Stimulated activated memory B cell treated with anti-CD40 and anti-IgM and Interleukin-4, amounts not matched to agents 10 μg/mL and 1 μg/mL and 100 μg/mL, for 72 hours (primary cell): ENCODE measurements at regions not wholly inside any gene's neighbourhood (a gene's known extent, or its start where the extent isn't known, plus 50 kb on each side); places are given as distances from the start of the nearest gene placed in this dataset.
"Not testable (repeated sequence)": the region's sequence is repeated elsewhere in the genome, so short reads cannot be mapped to it uniquely, and the experiment has no call there.

Source experiments
- ATAC-seq: fragments of 150-1000 bp; cut with Tn5 transposase; 2 replicates; pipeline ENCODE4 v1.10.0; 2021
- H3K27ac Mint-ChIP-seq: one replicate; pipeline ENCODE4 v1.8.0; 2022; ENCODE audit warnings: mild to moderate bottlenecking, mixed read lengths
- H3K27me3 Mint-ChIP-seq: one replicate; pipeline ENCODE4 v1.8.0; 2022; ENCODE audit warnings: mixed read lengths
- H3K36me3 Mint-ChIP-seq: one replicate; pipeline ENCODE4 v1.8.0; 2022; ENCODE audit warnings: mixed read lengths
- H3K4me1 Mint-ChIP-seq: one replicate; pipeline ENCODE4 v1.8.0; 2022; ENCODE audit warnings: mixed read lengths
- H3K4me3 Mint-ChIP-seq: one replicate; pipeline ENCODE4 v1.8.0; 2022; ENCODE audit warnings: mild to moderate bottlenecking, moderate library complexity, mixed read lengths
- H3K9me3 Mint-ChIP-seq: one replicate; pipeline ENCODE4 v1.8.0; 2022; ENCODE audit warnings: mixed read lengths

DNA sequence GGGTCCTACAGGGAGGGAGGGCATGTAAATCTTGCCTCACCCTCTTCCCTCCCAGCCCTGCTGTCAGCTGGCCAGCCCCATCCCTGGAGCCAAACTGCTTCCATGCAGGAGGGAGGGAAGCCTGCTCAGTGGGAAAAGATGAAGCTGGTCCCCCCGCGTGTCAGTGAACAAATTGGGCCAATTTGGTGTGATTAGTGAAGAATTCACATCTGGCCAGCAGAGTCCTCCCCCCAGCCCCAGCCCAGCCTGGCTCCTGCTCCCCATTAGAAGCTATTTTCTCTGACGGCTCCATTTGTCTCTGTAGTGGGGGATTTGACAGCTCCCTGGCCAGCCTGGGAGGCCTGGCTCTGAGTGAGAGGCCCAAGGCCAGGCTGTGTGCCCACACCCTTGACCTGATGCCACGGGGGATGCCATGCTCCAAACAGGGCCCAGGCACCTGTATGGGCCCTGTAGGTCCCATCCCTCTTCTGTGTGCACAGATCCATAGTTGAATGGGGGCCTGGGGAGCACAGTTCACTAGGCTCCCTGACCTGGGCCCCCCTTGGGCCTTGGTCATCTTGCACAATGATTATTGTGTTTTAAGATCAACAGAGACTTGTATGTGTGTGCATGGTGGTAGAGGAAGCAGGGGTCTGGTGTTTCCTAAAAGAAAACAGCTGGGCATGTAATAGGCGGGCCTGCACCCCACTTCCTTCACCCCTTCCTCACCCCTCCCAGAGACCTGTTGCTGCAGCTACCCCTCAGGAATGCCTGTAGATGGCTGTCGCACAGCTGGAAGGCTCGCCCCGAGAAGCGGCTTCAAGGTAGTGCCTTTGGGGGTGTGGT, 50.7 kb upstream of the TAC4 start:
- H3K4me1 Mint-ChIP-seq, result peaks cover 6% of the 10 kb centered on the region
- no peak overlapping the region for H3K4me3 Mint-ChIP-seq
- no peak overlapping the region for H3K27ac Mint-ChIP-seq
- peaks cover 91% of the 10 kb centered on the region for H3K27me3 Mint-ChIP-seq
- no peaks in the 10 kb centered on the region for H3K36me3 Mint-ChIP-seq
- no peaks in the 10 kb centered on the region for H3K9me3 Mint-ChIP-seq
- no peak for ATAC-seq

DNA sequence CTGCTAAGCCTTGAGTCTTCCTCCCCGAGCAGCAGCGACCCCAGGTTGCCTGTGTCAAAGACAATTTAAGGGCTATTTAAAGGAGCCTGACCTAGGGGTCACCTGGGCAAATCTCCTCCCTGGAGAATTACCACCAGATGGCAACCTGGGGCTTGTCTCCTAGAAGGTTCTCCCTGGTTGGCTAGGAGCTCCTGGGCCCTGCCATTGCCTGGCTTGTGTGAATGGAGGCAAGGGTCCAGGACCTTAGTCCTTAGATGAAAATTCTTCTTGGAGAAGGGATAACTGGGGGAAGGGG, 51.3 kb upstream of the TAC4 start:
- Mint-ChIP-seq H3K4me3 (no peak overlapping the region), H3K9me3 (no peaks in the 10 kb centered on the region), H3K27me3 (peaks cover 94% of the 10 kb centered on the region), H3K27ac (no peak overlapping the region), H3K36me3 (no peaks in the 10 kb centered on the region), H3K4me1 (peaks cover 6% of the 10 kb centered on the region)
- no peak for ATAC-seq

DNA sequence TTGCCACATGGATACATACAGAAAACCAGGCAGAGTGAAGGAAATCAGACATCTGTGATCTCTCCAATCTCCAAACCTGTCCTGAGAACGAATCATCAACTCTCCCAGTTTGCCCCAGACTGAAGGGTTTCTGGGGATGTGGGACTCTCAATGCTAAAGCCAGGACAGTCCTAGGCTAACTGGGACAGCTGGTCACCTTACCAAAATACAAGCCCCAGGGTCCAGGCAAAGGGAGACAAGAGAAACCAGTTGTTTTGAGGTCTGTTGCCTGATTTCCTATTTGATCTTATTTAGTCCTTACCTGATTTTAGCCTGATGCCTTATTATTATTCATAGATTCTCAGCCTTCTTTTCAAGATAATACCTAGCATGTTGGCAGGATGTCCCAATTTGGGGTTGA, 51.7 kb upstream of the TAC4 start:
- Mint-ChIP-seq H3K27ac (no peak overlapping the region), H3K27me3 (peaks cover 94% of the 10 kb centered on the region), H3K36me3 (no peaks in the 10 kb centered on the region), H3K4me3 (no peak overlapping the region), H3K4me1 (peaks cover 6% of the 10 kb centered on the region), H3K9me3 (no peaks in the 10 kb centered on the region)
- ATAC-seq, result no peak

DNA sequence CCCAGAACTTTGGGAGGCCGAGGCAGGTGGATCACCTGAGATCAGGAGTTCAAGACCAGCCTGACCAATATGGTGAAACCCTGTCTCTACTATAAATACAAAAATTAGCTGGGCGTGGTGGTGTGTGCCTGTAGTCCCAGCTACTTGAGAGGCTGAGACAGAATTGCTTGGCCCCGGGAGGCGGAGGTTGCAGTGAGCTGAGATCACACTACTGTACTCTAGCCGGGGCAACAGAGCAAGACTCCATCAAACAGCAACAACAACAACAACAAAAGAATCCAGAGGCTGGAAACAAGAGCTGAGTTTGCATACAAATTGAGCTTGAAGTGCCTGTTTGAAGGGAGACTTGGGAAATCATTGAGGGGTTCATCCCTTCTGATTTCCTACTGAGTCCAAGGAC, 52.9 kb upstream of the TAC4 start:
- H3K4me1 Mint-ChIP-seq, ATAC-seq, H3K4me3 Mint-ChIP-seq, H3K27ac Mint-ChIP-seq, H3K9me3 Mint-ChIP-seq, H3K36me3 Mint-ChIP-seq: not testable (repeated sequence)
- peaks cover 99% of the 10 kb centered on the region for H3K27me3 Mint-ChIP-seq

DNA sequence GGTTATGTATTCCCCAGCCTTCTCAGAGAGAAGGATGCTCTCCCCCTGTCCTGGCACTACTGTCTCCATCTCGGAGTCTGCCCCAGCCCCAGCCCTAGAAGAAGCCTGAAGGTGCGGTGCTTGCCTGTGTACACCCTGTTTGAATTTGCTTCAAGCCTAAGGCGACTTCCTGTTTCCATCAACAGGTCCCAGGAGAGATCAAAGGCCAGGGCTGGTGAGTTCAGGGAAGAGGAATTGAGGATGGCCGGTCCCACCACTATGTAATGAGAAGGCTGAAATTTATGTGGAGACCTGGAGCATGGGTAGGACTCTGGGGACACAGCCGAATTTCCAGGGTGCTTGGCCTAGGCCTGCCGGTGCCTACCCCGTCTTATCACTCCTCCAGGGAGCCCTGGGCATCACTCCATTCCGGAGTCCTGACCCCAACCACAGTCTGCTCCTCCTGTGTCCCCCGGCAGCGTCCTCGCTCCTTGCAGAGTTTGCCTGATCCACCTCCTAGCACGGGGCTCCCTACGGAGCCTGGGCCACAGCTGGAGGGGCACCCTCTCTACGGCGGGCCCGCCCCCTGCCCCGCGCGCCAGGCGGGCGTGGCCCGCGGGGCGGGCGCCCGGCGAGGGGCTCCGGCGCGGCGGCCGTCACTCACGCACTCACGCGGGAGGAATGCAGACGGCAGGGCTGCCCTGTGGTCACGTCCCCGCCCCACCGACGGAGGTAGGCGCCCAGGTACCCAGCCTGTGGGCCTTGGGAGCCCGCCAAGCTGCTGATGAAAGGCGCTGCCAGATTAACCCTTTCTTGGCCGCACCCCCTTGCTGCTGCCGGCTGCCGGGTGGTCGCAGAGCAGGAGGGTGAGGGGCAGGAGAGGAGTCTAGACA, 53.8 kb upstream of the TAC4 start:
- no peak overlapping the region for H3K27ac Mint-ChIP-seq
- H3K27me3 Mint-ChIP-seq, result peaks cover 99% of the 10 kb centered on the region
- peaks cover 6% of the 10 kb centered on the region for H3K4me1 Mint-ChIP-seq
- H3K36me3 Mint-ChIP-seq, result no peaks in the 10 kb centered on the region
- ATAC-seq, result peak; percentile 27
- H3K9me3 Mint-ChIP-seq, result no peaks in the 10 kb centered on the region
- H3K4me3 Mint-ChIP-seq, result no peak overlapping the region

DNA sequence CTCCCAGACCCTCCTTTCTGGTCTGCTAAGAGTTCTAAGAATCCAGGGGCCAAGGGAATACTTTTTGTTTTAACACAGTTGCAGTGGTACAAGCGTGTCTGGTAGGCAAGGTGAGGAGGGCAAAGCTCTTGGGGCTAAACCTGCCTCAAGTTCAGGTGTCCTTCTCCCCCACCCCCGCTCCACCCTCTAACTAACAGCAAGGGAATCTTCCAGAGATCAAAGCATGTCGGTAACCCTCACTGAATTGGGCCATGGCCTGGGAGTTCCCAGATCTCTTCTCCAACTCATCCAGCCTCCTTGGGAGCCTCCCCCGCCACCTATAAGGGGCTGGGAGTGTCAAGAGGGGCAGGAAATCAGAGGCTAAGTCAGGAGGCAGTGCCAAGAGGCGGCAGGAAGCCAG, 55.7 kb upstream of the TAC4 start:
- peaks cover 6% of the 10 kb centered on the region for H3K4me1 Mint-ChIP-seq
- H3K27me3 Mint-ChIP-seq, result peaks cover 99% of the 10 kb centered on the region
- H3K9me3 Mint-ChIP-seq, result no peaks in the 10 kb centered on the region
- H3K36me3 Mint-ChIP-seq, result no peaks in the 10 kb centered on the region
- no peak overlapping the region for H3K4me3 Mint-ChIP-seq
- no peak for ATAC-seq
- H3K27ac Mint-ChIP-seq, result no peak overlapping the region

DNA sequence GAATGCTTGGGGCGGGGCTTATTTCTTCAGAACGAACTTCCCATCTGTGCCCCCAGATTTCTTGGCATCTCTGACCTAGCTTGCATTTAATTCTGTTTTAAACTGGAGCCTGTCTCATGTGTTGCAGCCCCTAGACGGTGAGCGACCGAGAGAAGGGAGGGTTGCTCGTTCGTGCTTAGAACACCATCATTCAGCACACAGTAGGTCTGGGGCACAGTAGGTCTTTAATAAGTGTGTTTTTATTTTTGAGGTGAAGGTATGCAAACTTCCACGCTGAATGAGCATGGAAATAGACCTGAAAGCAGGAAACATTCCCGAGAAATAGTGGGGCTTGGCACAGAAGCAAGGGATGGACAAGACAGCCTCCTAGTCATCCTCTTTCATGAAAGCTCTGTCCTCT, 57.0 kb upstream of the TAC4 start:
- no peak for ATAC-seq
- Mint-ChIP-seq H3K27me3 (peaks cover 99% of the 10 kb centered on the region), H3K4me3 (no peak overlapping the region), H3K9me3 (no peaks in the 10 kb centered on the region), H3K27ac (no peak overlapping the region), H3K4me1 (peaks cover 8% of the 10 kb centered on the region), H3K36me3 (no peaks in the 10 kb centered on the region)

DNA sequence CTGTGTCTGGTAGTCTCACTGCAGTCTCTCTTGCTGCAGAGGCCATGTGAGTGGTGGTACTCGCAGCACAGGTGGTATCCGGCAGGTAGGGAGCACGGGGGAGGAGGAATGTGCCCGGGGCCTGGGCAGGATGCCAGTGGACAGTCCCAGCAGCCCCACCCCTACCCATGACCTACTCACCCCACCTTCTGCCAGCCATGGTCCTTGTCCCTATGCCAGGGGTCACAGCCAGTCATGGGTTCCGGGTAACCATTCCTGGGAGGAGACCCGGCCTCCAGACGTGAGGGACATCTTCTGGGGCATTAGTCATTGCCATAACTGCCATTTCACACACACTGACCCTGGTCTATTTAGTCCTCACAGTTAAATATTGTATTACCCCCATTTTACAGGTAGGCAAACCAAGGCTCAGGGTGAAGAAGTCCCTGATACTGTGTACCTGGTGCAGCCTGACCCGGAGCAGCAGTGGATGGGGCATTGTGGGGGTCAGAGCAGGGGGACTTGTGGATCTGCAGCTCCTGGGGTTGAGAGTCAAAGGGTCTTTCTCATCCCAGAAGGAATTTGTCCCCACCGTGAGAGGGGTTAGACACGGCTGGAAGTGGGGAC, 58.8 kb upstream of the TAC4 start:
- ATAC-seq, result no peak
- Mint-ChIP-seq H3K9me3 (no peaks in the 10 kb centered on the region), H3K27me3 (peaks cover 99% of the 10 kb centered on the region), H3K36me3 (no peaks in the 10 kb centered on the region), H3K4me1 (peaks cover 14% of the 10 kb centered on the region), H3K27ac (no peak overlapping the region), H3K4me3 (no peak overlapping the region)

DNA sequence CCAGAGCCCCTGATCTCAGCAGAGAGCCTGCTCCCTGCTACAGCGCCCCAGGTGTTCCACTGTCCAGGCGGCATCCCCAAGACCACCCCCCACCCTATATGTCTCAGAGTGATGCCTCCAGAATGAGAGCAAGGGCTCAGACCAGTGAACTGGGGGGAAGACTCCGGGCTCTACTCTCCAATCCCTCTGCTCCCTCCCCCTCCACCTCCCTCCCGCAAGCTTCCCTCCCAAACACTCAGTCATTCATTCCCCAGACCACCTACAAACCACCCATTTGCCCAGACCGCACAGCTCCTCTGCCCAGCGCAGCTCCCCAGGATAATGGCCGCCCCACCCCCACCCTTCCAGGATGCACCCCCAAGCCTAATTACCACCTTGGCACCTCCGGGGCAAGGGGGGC, 59.4 kb upstream of the TAC4 start:
- no peak overlapping the region for H3K4me3 Mint-ChIP-seq
- no peaks in the 10 kb centered on the region for H3K9me3 Mint-ChIP-seq
- H3K27ac Mint-ChIP-seq, result no peak overlapping the region
- no peak for ATAC-seq
- H3K36me3 Mint-ChIP-seq, result no peaks in the 10 kb centered on the region
- H3K27me3 Mint-ChIP-seq, result peaks cover 100% of the 10 kb centered on the region
- peaks cover 12% of the 10 kb centered on the region for H3K4me1 Mint-ChIP-seq

DNA sequence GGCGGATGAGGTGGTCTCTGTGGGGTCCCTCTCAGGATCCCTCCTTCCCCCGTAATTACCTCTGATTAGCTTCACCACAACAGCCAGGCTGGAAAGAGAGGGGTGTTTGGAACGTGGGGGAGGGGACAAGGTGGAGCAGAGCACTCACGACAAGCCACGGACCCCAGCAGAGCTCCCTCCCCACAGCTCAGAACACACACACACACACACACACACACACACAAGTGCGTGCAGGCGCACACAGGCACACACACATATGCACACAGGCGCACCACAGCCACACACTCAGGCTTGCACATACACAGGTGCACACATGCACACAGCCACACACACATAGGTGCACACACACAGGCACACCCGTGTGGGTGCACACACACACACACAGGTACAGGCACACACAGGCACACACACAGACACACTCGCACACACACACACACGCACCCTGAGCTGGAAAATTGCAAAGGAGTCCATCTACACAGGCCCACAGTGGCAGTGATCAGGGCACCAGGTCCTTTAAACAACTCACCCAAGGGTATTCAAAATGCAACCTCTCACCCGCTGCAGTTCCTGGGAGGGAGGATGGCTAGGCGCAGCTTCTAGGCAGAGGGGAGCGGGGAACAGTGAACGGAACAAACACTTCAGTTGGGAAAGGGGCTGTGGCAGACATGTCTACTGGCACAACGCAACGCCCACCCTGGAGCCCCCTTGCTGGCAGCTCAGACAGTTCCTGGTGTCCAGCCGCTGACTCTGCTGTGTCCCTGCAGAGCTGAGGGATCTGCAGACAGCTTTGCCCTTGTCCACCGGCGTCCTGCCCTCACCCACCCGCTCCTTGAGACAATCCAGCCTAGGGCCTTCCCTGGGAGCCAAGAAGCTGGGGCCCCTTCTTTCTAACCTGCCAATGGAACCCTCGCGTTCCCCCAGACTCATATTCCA, 59.9 kb upstream of the DLX4 start:
- no peak overlapping the region for H3K27ac Mint-ChIP-seq
- H3K27me3 Mint-ChIP-seq, result peaks cover 100% of the 10 kb centered on the region
- H3K4me1 Mint-ChIP-seq, result peaks cover 12% of the 10 kb centered on the region

DNA sequence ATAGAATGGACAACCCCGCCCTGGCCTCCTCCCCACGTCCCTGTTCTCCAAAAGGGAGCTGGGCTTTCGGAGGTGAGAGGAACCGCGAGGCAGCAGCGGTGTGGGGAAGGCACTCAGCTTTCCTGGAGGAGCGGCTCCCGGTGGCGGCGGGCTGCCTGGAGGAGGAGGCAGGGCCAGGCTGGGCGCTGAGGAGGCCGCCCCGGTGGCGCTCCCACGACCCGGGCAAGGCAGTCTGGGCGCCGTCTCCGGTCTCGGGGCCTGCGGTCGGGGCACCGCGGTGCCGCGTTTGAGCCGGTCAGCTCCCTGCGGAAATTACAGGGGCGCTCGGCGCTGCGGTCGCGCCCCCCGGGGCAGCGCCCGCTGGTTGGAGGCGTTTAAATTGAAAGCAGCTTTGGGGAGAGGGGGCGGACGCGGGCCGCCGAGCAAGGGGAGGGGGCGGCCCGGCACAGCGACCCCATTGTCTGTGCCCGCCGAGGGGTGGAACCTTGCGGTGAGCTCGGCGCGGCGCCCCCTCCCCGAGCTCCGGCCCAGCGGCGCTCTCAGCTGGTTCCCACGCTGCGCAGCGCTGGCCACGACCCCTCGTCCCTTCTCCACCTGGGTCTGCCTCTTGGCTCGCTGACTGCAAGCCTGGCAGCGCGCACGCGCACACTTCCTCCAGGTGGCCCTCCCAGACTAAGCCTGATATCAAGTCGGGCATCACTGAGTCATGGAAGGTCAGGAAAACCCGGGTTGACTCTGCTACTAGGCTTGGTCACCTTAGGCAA, 58.7 kb upstream of the DLX4 start:
- Mint-ChIP-seq H3K27ac (no peak overlapping the region), H3K4me1 (peaks cover 12% of the 10 kb centered on the region), H3K27me3 (peaks cover 97% of the 10 kb centered on the region), H3K4me3 (peak overlapping the region; percentile 50), H3K36me3 (no peaks in the 10 kb centered on the region), H3K9me3 (no peaks in the 10 kb centered on the region)
- ATAC-seq, result no peak

More for the DNA sequence above, 59.9 kb upstream of the DLX4 start:
- no peak for ATAC-seq
- Mint-ChIP-seq H3K4me3 (no peak overlapping the region), H3K36me3 (no peaks in the 10 kb centered on the region), H3K9me3 (no peaks in the 10 kb centered on the region)

DNA sequence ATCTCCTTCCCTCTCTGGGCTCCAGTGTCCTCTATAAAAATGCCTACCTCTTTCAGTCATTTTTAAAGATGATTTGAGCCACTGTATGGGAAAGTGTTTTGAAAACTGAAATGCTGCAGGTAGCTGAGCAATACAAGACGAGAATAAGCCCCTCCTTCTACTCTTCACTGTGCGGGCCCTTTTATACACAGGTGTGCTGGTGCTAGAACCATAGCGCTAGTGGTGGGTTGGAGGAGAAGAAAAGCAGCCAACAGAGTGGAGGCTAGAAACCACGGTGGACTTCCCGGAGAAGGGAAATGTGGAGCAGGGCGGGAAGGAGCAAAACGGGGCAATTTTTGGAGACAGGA, 58.2 kb upstream of the DLX4 start:
- no peak overlapping the region for H3K27ac Mint-ChIP-seq
- peaks cover 12% of the 10 kb centered on the region for H3K4me1 Mint-ChIP-seq
- peaks cover 97% of the 10 kb centered on the region for H3K27me3 Mint-ChIP-seq
- H3K9me3 Mint-ChIP-seq, result no peaks in the 10 kb centered on the region
- H3K36me3 Mint-ChIP-seq, result no peaks in the 10 kb centered on the region
- peak overlapping the region; percentile 40 for H3K4me3 Mint-ChIP-seq
- no peak for ATAC-seq

DNA sequence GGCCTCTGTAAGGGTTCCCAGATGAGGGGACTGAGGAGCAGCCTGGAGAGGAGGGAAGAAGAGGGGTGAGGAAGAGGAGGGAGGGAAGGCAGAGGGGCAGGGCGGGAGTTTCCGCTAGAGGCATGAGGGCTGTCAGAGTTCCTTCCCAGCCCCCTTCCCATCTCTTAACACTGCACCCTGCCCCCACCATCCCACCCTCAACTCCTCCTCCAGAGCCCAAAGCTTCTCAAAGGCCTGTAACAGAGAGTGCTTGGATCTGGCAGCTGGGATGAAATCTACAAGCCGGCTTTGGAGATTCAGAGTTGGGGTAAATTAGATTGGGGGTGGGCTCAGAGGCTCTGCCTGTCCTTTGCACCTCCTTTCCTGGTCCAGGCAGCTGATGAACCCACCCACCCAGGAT, 57.3 kb upstream of the DLX4 start:
- H3K27me3 Mint-ChIP-seq, result peaks cover 97% of the 10 kb centered on the region
- H3K27ac Mint-ChIP-seq, result no peak overlapping the region
- H3K9me3 Mint-ChIP-seq, result no peaks in the 10 kb centered on the region
- no peaks in the 10 kb centered on the region for H3K36me3 Mint-ChIP-seq
- no peak for ATAC-seq
- peaks cover 12% of the 10 kb centered on the region for H3K4me1 Mint-ChIP-seq
- no peak overlapping the region for H3K4me3 Mint-ChIP-seq

DNA sequence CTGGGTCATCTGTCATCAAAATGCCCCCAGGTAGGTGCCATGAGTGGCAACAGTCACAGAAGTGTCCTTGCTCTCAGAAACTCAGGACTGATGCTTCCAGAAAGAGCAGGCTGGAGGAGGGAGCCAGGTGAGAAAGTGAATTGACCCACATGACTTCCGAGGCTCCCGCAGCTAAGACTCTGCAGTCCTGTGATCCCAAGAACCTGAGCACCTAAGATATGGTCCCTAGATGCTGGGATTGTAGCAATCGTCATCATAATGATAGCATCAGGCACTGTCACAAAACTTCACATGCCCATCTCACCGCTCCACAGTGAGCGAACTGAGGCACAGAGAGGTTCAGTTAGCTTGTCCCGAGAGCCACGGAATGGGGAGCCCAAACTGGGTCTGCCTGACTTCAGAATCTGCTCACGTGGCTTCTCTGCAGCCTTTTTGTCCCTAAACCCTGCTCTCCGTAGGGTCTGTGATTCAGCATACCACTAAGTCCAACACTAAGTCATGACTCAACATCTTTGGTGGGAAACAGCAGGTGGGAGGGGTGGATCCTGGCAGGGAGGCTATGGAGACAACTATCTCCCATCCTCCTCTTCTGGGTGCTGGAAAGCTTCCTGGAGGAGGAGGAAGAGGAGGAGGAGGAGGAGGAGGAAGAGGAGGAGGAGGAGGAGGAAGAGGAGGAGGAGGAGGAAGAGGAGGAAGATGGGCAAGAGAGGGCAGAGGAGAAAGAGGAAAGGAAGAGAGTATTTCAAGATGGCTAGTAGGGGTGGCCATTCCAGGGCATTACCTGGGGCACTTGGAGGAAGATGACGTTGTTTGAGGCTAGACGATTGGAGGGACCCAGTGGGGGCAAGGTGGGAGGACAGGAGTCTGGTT, 55.5 kb upstream of the DLX4 start:
- H3K27me3 Mint-ChIP-seq, result peaks cover 92% of the 10 kb centered on the region

More for the DNA sequence above, 55.5 kb upstream of the DLX4 start:
- H3K36me3 Mint-ChIP-seq, result no peaks in the 10 kb centered on the region
- H3K27ac Mint-ChIP-seq, result no peak overlapping the region
- no peak for ATAC-seq
- no peaks in the 10 kb centered on the region for H3K9me3 Mint-ChIP-seq
- H3K4me3 Mint-ChIP-seq, result no peak overlapping the region
- H3K4me1 Mint-ChIP-seq, result peaks cover 12% of the 10 kb centered on the region
